ENCODE measurements at regions not wholly inside any gene's neighbourhood (a gene's known extent, or its start where the extent isn't known, plus 50 kb on each side); places are given as distances from the start of the nearest gene placed in this dataset.

DNA sequence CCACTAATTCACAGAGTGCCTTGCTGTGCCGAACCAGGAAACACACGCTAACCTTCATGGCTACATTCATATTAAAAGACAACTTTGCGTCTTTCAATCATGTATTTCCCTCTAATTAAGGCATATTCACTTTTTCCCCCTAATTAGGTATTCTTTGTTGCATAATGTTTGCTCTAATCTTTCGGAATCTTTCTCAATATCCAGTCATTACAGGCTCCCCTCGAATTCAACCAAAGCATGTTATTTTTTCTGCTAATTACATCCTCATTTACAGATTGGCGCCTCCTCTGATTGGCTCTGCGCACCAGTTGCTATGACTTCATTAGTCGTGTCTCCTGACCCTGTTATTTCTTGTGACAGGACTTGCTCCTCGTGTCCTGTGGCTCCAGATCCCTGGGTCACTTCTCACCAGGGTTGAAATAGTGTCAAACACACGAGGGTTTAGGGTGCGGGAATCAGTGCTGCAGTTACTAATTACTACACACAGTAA lies 226.7 kb upstream of the TSHZ3 start:
- TF ChIP-seq EZH2phosphoT487 (IDR thresholded peaks at IDR 0.05; ENCODE audit: low read depth), result no peak
- TF ChIP-seq, protein P1, sequence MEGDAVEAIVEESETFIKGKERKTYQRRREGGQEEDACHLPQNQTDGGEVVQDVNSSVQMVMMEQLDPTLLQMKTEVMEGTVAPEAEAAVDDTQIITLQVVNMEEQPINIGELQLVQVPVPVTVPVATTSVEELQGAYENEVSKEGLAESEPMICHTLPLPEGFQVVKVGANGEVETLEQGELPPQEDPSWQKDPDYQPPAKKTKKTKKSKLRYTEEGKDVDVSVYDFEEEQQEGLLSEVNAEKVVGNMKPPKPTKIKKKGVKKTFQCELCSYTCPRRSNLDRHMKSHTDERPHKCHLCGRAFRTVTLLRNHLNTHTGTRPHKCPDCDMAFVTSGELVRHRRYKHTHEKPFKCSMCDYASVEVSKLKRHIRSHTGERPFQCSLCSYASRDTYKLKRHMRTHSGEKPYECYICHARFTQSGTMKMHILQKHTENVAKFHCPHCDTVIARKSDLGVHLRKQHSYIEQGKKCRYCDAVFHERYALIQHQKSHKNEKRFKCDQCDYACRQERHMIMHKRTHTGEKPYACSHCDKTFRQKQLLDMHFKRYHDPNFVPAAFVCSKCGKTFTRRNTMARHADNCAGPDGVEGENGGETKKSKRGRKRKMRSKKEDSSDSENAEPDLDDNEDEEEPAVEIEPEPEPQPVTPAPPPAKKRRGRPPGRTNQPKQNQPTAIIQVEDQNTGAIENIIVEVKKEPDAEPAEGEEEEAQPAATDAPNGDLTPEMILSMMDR (IDR thresholded peaks at IDR 0.05; ENCODE audit: low read depth, low read length), result no peak
- no peak overlapping the region for H3K27ac ChIP-seq (ENCODE audit: low read length)
- H3K4me3 ChIP-seq (ENCODE audit: low read length), result no peak overlapping the region

DNA sequence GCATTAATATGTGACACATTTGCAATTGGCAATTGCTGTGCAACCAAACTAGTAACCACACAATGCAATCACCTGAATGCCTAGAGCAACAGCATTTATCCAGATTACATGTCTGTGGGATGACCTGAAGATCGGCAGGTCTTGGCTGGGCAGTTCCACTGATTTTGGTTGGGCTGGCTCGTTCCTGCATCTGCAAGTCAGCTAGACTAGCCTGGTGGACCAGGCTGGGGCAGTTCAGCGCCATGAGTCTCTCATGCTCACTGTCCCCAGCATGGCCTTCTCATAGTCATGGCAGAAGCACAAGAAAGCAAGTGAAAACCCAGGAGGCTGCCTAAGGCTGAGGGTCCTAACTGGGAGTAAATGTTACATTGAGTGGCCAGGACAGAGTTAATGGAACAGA lies 229.1 kb upstream of the TSHZ3 start:
- Histone ChIP-seq H3K4me1 (ENCODE audit: low read length) (no peaks in the 10 kb centered on the region), H3K4me2 (ENCODE audit: low read length) (no peak overlapping the region), H3K9me3 (ENCODE audit: insufficient read depth, low read length) (0 out of 2 replicates have a peak, but pooled peaks cover 3% of the 10 kb centered on the region), H3K79me2 (ENCODE audit: low read length) (no peaks in the 10 kb centered on the region), H3K9ac (ENCODE audit: low read length) (no peak overlapping the region), H4K20me1 (ENCODE audit: insufficient read depth, low read length) (no peaks in the 10 kb centered on the region), H3K27me3 (ENCODE audit: low read depth, low read length) (no peaks in the 10 kb centered on the region), H2AFZ (ENCODE audit: low read depth, low read length) (no peak overlapping the region), H3K27ac (ENCODE audit: low read length) (no peak overlapping the region), H3K36me3 (replicated peaks; ENCODE audit: low read depth, low read length) (no peaks in the 10 kb centered on the region), H3K4me3 (ENCODE audit: low read length) (no peak overlapping the region)
- TF ChIP-seq EZH2phosphoT487 (IDR thresholded peaks at IDR 0.05; ENCODE audit: low read depth), result no peak
- TF ChIP-seq, protein P1 (IDR thresholded peaks at IDR 0.05; ENCODE audit: low read depth, low read length), result no peak

More for the DNA sequence above, 226.7 kb upstream of the TSHZ3 start:
- no peaks in the 10 kb centered on the region for H3K27me3 ChIP-seq (ENCODE audit: low read depth, low read length)
- H4K20me1 ChIP-seq (ENCODE audit: insufficient read depth, low read length), result no peaks in the 10 kb centered on the region
- no peaks in the 10 kb centered on the region for H3K4me1 ChIP-seq (ENCODE audit: low read length)
- no peak overlapping the region for H2AFZ ChIP-seq (ENCODE audit: low read depth, low read length)
- H3K9ac ChIP-seq (ENCODE audit: low read length), result no peak overlapping the region
- 0 out of 2 replicates have a peak, but pooled peaks cover 3% of the 10 kb centered on the region for H3K9me3 ChIP-seq (ENCODE audit: insufficient read depth, low read length)
- no peaks in the 10 kb centered on the region for H3K79me2 ChIP-seq (ENCODE audit: low read length)
- H3K4me2 ChIP-seq (ENCODE audit: low read length), result no peak overlapping the region
- H3K36me3 ChIP-seq (replicated peaks; ENCODE audit: low read depth, low read length), result no peaks in the 10 kb centered on the region

DNA sequence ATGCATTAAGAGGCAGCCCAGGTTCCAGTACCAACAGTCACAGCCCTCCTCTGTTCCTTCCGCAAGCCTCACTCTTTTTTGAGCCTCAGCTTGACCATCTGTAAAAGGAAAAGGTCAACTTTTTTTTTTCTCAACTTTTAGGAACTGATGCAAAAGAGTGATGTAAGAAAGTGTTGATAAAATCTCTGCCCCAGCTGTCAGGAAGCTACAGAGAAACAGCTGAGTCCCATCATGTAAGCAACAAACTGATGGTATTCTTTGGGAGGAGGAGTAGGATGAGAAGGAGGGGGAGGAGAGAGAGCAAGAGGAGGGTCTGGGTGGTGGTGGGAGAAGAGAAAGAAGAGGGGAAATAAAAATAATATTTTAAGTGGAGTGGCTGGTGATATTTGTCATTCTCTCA lies 233.9 kb upstream of the TSHZ3 start:
- TF ChIP-seq, protein P1 (IDR thresholded peaks at IDR 0.05; ENCODE audit: low read depth, low read length), result no peak
- no peak for TF ChIP-seq EZH2phosphoT487 (IDR thresholded peaks at IDR 0.05; ENCODE audit: low read depth)
- H3K4me1 ChIP-seq (ENCODE audit: low read length), result no peaks in the 10 kb centered on the region
- no peak overlapping the region for H3K4me3 ChIP-seq (ENCODE audit: low read length)
- no peak overlapping the region for H2AFZ ChIP-seq (ENCODE audit: low read depth, low read length)
- H3K79me2 ChIP-seq (ENCODE audit: low read length), result no peaks in the 10 kb centered on the region
- no peak overlapping the region for H3K4me2 ChIP-seq (ENCODE audit: low read length)
- H3K9me3 ChIP-seq (ENCODE audit: insufficient read depth, low read length), result no peaks in the 10 kb centered on the region
- no peaks in the 10 kb centered on the region for H3K36me3 ChIP-seq (replicated peaks; ENCODE audit: low read depth, low read length)
- no peak overlapping the region for H3K27ac ChIP-seq (ENCODE audit: low read length)
- no peaks in the 10 kb centered on the region for H3K27me3 ChIP-seq (ENCODE audit: low read depth, low read length)
- no peak overlapping the region for H3K9ac ChIP-seq (ENCODE audit: low read length)
- no peaks in the 10 kb centered on the region for H4K20me1 ChIP-seq (ENCODE audit: insufficient read depth, low read length)

DNA sequence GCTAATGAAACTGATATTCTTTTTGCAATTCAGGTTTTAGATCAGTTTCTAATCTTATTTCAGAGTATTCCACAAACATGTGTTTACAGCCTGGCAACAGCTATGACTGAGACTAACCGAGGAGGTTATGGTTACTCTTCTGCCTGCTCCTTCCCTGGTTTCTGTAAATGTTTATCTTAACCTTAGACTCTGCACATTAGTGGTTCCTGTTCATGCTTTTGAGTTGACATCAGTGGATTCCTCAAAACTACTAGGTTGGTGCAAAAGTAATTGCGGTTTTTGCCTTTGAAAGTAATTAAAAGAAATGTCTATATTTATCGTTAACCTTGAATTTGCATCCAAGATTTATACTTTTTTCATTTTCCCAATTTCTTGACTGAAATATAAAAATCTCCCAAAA lies 237.0 kb upstream of the TSHZ3 start:
- H3K4me3 ChIP-seq (ENCODE audit: low read length), result no peak overlapping the region

More for the DNA sequence above, 237.0 kb upstream of the TSHZ3 start:
- Histone ChIP-seq H3K79me2 (ENCODE audit: low read length) (no peaks in the 10 kb centered on the region), H3K27me3 (ENCODE audit: low read depth, low read length) (no peaks in the 10 kb centered on the region), H3K4me1 (ENCODE audit: low read length) (no peaks in the 10 kb centered on the region), H2AFZ (ENCODE audit: low read depth, low read length) (no peak overlapping the region), H3K36me3 (replicated peaks; ENCODE audit: low read depth, low read length) (no peaks in the 10 kb centered on the region), H3K9me3 (ENCODE audit: insufficient read depth, low read length) (no peaks in the 10 kb centered on the region), H3K27ac (ENCODE audit: low read length) (no peak overlapping the region), H3K9ac (ENCODE audit: low read length) (no peak overlapping the region), H4K20me1 (ENCODE audit: insufficient read depth, low read length) (no peaks in the 10 kb centered on the region), H3K4me2 (ENCODE audit: low read length) (no peak overlapping the region)
- TF ChIP-seq EZH2phosphoT487 (IDR thresholded peaks at IDR 0.05; ENCODE audit: low read depth), result no peak
- TF ChIP-seq, protein P1 (IDR thresholded peaks at IDR 0.05; ENCODE audit: low read depth, low read length), result no peak

Data from OCI-LY3 (cell line).